Sigmoid colon (tissue), 4 donors: ENCODE measurements at regions not wholly inside any gene's neighbourhood (a gene's known extent, or its start where the extent isn't known, plus 50 kb on each side); places are given as distances from the start of the nearest gene placed in this dataset.

Source experiments
- EP300 ChIP-seq, 4 donors: sonication (generic); formaldehyde crosslinking; IDR thresholded peaks; one replicate each; pipeline ENCODE4 v1.6.1; 2017; ENCODE audit warnings: antibody characterized with exemption in 4 of 4
- POLR2AphosphoS5 ChIP-seq, 4 donors: sonication (generic); formaldehyde crosslinking; IDR thresholded peaks; one replicate each; pipeline ENCODE4 v1.6.1; 2017; ENCODE audit warnings: antibody characterized with exemption in 4 of 4
- TF ChIP-seq, protein P1 (sequence below), 4 experiments: fragments of 450-650 bp in 3 of 4; fragments of 200-600 bp in 1 of 4; IDR thresholded peaks; one replicate each; pipeline ENCODE4 v1.5.1; 2016 to 2019; ENCODE audit warnings: antibody characterized with exemption in 4 of 4, mild to moderate bottlenecking in 3 of 4, moderate library complexity in 2 of 4

- TF ChIP-seq, protein P1, sequence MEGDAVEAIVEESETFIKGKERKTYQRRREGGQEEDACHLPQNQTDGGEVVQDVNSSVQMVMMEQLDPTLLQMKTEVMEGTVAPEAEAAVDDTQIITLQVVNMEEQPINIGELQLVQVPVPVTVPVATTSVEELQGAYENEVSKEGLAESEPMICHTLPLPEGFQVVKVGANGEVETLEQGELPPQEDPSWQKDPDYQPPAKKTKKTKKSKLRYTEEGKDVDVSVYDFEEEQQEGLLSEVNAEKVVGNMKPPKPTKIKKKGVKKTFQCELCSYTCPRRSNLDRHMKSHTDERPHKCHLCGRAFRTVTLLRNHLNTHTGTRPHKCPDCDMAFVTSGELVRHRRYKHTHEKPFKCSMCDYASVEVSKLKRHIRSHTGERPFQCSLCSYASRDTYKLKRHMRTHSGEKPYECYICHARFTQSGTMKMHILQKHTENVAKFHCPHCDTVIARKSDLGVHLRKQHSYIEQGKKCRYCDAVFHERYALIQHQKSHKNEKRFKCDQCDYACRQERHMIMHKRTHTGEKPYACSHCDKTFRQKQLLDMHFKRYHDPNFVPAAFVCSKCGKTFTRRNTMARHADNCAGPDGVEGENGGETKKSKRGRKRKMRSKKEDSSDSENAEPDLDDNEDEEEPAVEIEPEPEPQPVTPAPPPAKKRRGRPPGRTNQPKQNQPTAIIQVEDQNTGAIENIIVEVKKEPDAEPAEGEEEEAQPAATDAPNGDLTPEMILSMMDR (IDR thresholded peaks at IDR 0.05): no peak
- TF ChIP-seq EP300 (IDR thresholded peaks at IDR 0.05): no peak
- no peak for TF ChIP-seq POLR2AphosphoS5 (IDR thresholded peaks at IDR 0.05)
These were observed 822.4 kb downstream of the KCNT2 start for GRCh38 chr1:195785830-195786229.
